ENCODE measurements at regions not wholly inside any gene's neighbourhood (a gene's known extent, or its start where the extent isn't known, plus 50 kb on each side); places are given as distances from the start of the nearest gene placed in this dataset.

- TF ChIP-seq, protein P1, sequence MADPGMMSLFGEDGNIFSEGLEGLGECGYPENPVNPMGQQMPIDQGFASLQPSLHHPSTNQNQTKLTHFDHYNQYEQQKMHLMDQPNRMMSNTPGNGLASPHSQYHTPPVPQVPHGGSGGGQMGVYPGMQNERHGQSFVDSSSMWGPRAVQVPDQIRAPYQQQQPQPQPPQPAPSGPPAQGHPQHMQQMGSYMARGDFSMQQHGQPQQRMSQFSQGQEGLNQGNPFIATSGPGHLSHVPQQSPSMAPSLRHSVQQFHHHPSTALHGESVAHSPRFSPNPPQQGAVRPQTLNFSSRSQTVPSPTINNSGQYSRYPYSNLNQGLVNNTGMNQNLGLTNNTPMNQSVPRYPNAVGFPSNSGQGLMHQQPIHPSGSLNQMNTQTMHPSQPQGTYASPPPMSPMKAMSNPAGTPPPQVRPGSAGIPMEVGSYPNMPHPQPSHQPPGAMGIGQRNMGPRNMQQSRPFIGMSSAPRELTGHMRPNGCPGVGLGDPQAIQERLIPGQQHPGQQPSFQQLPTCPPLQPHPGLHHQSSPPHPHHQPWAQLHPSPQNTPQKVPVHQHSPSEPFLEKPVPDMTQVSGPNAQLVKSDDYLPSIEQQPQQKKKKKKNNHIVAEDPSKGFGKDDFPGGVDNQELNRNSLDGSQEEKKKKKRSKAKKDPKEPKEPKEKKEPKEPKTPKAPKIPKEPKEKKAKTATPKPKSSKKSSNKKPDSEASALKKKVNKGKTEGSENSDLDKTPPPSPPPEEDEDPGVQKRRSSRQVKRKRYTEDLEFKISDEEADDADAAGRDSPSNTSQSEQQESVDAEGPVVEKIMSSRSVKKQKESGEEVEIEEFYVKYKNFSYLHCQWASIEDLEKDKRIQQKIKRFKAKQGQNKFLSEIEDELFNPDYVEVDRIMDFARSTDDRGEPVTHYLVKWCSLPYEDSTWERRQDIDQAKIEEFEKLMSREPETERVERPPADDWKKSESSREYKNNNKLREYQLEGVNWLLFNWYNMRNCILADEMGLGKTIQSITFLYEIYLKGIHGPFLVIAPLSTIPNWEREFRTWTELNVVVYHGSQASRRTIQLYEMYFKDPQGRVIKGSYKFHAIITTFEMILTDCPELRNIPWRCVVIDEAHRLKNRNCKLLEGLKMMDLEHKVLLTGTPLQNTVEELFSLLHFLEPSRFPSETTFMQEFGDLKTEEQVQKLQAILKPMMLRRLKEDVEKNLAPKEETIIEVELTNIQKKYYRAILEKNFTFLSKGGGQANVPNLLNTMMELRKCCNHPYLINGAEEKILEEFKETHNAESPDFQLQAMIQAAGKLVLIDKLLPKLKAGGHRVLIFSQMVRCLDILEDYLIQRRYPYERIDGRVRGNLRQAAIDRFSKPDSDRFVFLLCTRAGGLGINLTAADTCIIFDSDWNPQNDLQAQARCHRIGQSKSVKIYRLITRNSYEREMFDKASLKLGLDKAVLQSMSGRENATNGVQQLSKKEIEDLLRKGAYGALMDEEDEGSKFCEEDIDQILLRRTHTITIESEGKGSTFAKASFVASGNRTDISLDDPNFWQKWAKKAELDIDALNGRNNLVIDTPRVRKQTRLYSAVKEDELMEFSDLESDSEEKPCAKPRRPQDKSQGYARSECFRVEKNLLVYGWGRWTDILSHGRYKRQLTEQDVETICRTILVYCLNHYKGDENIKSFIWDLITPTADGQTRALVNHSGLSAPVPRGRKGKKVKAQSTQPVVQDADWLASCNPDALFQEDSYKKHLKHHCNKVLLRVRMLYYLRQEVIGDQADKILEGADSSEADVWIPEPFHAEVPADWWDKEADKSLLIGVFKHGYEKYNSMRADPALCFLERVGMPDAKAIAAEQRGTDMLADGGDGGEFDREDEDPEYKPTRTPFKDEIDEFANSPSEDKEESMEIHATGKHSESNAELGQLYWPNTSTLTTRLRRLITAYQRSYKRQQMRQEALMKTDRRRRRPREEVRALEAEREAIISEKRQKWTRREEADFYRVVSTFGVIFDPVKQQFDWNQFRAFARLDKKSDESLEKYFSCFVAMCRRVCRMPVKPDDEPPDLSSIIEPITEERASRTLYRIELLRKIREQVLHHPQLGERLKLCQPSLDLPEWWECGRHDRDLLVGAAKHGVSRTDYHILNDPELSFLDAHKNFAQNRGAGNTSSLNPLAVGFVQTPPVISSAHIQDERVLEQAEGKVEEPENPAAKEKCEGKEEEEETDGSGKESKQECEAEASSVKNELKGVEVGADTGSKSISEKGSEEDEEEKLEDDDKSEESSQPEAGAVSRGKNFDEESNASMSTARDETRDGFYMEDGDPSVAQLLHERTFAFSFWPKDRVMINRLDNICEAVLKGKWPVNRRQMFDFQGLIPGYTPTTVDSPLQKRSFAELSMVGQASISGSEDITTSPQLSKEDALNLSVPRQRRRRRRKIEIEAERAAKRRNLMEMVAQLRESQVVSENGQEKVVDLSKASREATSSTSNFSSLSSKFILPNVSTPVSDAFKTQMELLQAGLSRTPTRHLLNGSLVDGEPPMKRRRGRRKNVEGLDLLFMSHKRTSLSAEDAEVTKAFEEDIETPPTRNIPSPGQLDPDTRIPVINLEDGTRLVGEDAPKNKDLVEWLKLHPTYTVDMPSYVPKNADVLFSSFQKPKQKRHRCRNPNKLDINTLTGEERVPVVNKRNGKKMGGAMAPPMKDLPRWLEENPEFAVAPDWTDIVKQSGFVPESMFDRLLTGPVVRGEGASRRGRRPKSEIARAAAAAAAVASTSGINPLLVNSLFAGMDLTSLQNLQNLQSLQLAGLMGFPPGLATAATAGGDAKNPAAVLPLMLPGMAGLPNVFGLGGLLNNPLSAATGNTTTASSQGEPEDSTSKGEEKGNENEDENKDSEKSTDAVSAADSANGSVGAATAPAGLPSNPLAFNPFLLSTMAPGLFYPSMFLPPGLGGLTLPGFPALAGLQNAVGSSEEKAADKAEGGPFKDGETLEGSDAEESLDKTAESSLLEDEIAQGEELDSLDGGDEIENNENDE (IDR thresholded peaks at IDR 0.05; ENCODE audit: low read depth, low read length) = no peak
- TF ChIP-seq SIX5 (IDR thresholded peaks at IDR 0.05; ENCODE audit: borderline replicate concordance in 1 of 2, insufficient read depth in 1 of 2, low read depth in 1 of 2, low read length in 2 of 2) = no peak
- TF ChIP-seq HEY1 (CRISPR knock-in tag; IDR thresholded peaks at IDR 0.05; ENCODE audit: borderline replicate concordance) = no peak
- TF ChIP-seq RBM15 (IDR thresholded peaks at IDR 0.05; ENCODE audit: insufficient read depth, low read length) = no peak
Measured at GRCh38 chr6:134686071-134686470, 263.8 kb downstream of the ALDH8A1 start (continued).
